Nephron (organoid): ENCODE measurements at regions not wholly inside any gene's neighbourhood (a gene's known extent, or its start where the extent isn't known, plus 50 kb on each side); places are given as distances from the start of the nearest gene placed in this dataset.

Source experiments
- H3K27ac Mint-ChIP-seq, 3 experiments: 2 replicates each; pipeline ENCODE4 v1.8.0; 2020; ENCODE audit warnings: mixed read lengths in 3 of 3, mild to moderate bottlenecking in 2 of 3, moderate library complexity in 1 of 3
- H3K27me3 Mint-ChIP-seq: 2 replicates; pipeline ENCODE4 v1.8.0; 2021; ENCODE audit warnings: low read depth, mild to moderate bottlenecking, moderate library complexity, mixed read lengths
- H3K36me3 Mint-ChIP-seq: 2 replicates; pipeline ENCODE4 v1.8.0; 2020; ENCODE audit warnings: low read depth, mixed read lengths
- H3K4me1 Mint-ChIP-seq: 2 replicates; pipeline ENCODE4 v1.8.0; 2020; ENCODE audit warnings: mixed read lengths
- H3K4me3 Mint-ChIP-seq, 3 experiments: 2 replicates each; pipeline ENCODE4 v1.8.0; 2020; ENCODE audit warnings: mild to moderate bottlenecking in 3 of 3, mixed read lengths in 3 of 3, moderate library complexity in 2 of 3
- H3K9me3 Mint-ChIP-seq: 2 replicates; pipeline ENCODE4 v1.8.0; 2020; ENCODE audit warnings: mixed read lengths
- CTCF ChIP-seq, 3 experiments: fragments of 200-600 bp; sonication (generic); IDR thresholded peaks; one replicate each; pipeline ENCODE4 v1.5.0; 2021; ENCODE audit warnings: antibody characterized with exemption in 3 of 3; ENCODE audit not compliant: unreplicated experiment in 3 of 3

- TF ChIP-seq CTCF (IDR thresholded peaks at IDR 0.05; ENCODE audit: unreplicated experiment in 3 of 3), result no peak
- Mint-ChIP-seq H3K4me1 (no peaks in the 10 kb centered on the region), H3K36me3 (no peaks in the 10 kb centered on the region), H3K27me3 (no peaks in the 10 kb centered on the region), H3K4me3 (no peak overlapping the region), H3K9me3 (no peaks in the 10 kb centered on the region), H3K27ac (no peak overlapping the region)
These were observed 1014.1 kb downstream of the REEP3 start for GRCh38 chr10:64535131-64535867.

- Mint-ChIP-seq H3K4me1 (no peaks in the 10 kb centered on the region), H3K9me3 (no peaks in the 10 kb centered on the region), H3K27ac (no peak overlapping the region), H3K27me3 (no peaks in the 10 kb centered on the region), H3K4me3 (no peak overlapping the region), H3K36me3 (no peaks in the 10 kb centered on the region)
- no peak for TF ChIP-seq CTCF (IDR thresholded peaks at IDR 0.05; ENCODE audit: unreplicated experiment in 3 of 3)
These were observed 1015.9 kb downstream of the REEP3 start for GRCh38 chr10:64537112-64537511.

DNA sequence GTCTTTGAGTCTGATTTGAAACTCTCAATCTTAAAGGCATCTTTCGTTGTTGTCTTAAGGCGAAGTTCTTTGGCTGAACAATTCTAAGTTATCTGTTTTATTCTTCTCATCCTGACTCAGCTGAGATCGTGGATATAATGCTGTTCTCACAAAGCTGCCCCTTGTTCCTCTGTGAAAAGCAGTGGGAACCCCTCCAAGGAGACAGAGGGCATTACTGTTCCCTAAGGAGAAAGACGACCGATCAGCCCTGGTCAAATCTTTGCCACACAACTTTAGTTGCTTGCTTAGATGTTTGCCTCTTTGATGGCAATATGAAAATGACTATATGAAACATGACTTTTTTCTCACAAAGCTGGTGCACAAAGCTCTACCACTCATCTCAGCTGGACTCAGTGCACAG lies 1016.7 kb downstream of the REEP3 start:
- no peak overlapping the region for H3K4me3 Mint-ChIP-seq
- no peaks in the 10 kb centered on the region for H3K9me3 Mint-ChIP-seq
- no peak for TF ChIP-seq CTCF (IDR thresholded peaks at IDR 0.05; ENCODE audit: unreplicated experiment in 3 of 3)
- H3K4me1 Mint-ChIP-seq, result no peaks in the 10 kb centered on the region
- H3K36me3 Mint-ChIP-seq, result no peaks in the 10 kb centered on the region
- H3K27me3 Mint-ChIP-seq, result no peaks in the 10 kb centered on the region
- no peak overlapping the region for H3K27ac Mint-ChIP-seq

GRCh38 chr10:64546073-64546472 lies 1024.9 kb downstream of the REEP3 start:
- Mint-ChIP-seq H3K9me3 (peaks cover under 1% of the 10 kb centered on the region), H3K4me1 (no peaks in the 10 kb centered on the region), H3K4me3 (no peak overlapping the region), H3K36me3 (no peaks in the 10 kb centered on the region), H3K27me3 (no peaks in the 10 kb centered on the region), H3K27ac (no peak overlapping the region)
- TF ChIP-seq CTCF (IDR thresholded peaks at IDR 0.05; ENCODE audit: unreplicated experiment in 3 of 3), result no peak

GRCh38 chr10:64547168-64547567 lies 1026.0 kb downstream of the REEP3 start:
- Mint-ChIP-seq H3K4me1 (no peaks in the 10 kb centered on the region), H3K36me3 (no peaks in the 10 kb centered on the region), H3K27me3 (no peaks in the 10 kb centered on the region), H3K9me3 (peaks cover 7% of the 10 kb centered on the region), H3K4me3 (no peak overlapping the region), H3K27ac (no peak overlapping the region)
- TF ChIP-seq CTCF (IDR thresholded peaks at IDR 0.05; ENCODE audit: unreplicated experiment in 3 of 3), result no peak

DNA sequence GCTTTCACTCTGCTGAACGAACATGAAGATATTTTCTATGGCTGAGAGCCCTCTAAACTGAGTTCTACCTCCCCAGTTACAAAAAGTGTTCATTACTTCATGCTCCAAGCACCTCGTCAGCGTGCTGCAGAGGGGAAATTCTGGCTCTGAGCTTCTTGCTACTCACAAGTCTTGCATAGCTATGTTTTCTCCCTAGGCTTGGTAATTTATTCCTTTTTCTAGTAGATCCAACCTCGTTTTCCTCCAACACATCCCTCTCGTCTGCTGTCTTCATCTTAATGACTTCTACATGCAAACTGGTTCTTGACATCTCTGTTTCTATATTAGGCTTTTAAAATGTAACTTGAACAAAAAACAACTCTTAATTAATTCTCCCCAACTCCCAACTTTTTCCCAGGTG lies 1034.5 kb downstream of the REEP3 start:
- Mint-ChIP-seq H3K27me3 (peaks cover 4% of the 10 kb centered on the region), H3K4me1 (no peaks in the 10 kb centered on the region), H3K4me3 (no peak overlapping the region), H3K27ac (no peak overlapping the region), H3K9me3 (peaks cover 7% of the 10 kb centered on the region), H3K36me3 (no peaks in the 10 kb centered on the region)
- TF ChIP-seq CTCF (IDR thresholded peaks at IDR 0.05; ENCODE audit: unreplicated experiment in 3 of 3), result no peak
